GM19240 (cell line): ENCODE measurements at regions not wholly inside any gene's neighbourhood (a gene's known extent, or its start where the extent isn't known, plus 50 kb on each side); places are given as distances from the start of the nearest gene placed in this dataset.
"Not testable (repeated sequence)": the region's sequence is repeated elsewhere in the genome, so short reads cannot be mapped to it uniquely, and the experiment has no call there.

Source experiments
- DNase-seq: peaks from one replicate; pipeline ENCODE4 v3.0.0; 2011; ENCODE audit warnings: low spot score; ENCODE audit not compliant: insufficient read length

DNA sequence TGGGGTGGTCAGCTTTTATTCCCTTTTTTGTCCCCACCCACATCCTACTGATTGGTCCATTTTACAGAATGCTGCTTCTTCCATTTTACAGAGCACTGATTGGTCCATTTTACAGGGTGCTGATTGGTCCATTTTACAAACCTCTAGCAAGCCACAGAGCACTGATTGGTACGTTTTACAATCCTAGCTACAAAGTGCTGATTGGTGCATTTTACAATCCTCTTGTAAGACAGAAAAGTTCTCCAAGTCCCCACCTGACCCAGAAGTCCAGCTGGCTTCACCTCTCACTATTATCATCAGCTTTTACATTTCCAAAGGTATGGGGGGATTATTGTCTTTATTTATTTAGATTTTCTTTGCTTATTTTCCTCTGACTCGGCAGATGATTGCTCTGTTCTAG is 390.4 kb upstream of the STXBP6 start:
- not testable (repeated sequence) for DNase-seq

GRCh38 chr14:25436906-25437305 is 387.0 kb upstream of the STXBP6 start:
- no peak for DNase-seq

- DNase-seq, result no peak
These were observed 386.4 kb upstream of the STXBP6 start for GRCh38 chr14:25436288-25436875.

- no peak for DNase-seq
These were observed 381.5 kb upstream of the STXBP6 start for GRCh38 chr14:25431211-25432076.

DNA sequence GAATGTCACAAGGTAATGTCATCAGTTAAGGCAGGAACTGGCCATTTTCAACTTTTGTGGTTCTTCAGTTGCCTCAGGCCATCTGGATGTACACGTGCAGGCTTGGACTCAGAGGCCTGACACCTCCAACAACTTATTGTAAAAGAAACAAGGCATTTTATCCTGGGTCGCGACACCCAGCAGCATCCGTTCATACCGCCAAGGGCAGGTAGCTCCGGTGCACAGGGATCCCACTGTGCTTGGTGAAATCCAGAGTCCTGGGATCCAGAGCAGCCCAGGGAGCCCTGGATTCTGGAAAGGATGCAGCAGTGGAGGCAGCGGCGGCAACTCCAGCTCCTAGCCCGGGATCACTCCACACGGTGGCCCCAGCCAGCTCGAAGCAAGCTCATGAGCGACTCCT is 380.9 kb upstream of the STXBP6 start:
- DNase-seq, result no peak

DNA sequence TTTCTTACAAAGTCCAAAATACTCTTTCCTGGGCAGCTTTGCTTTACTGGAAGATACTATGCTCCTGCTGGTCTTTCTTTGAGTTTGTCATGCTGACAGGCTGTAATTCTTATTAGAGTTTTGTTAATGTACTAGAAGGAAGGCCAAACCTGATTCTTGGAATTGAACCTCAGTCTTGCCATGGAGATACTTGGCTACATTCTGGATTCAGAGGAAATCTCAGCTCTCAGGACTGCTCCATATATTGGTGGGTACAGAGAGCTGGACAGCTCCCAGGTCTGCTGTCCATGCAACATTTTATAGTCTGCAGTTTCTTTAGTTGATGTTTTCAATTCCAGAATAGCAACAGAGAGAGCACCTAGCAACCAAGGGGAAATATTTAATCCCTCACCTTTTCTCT is 363.1 kb upstream of the STXBP6 start:
- no peak for DNase-seq

DNA sequence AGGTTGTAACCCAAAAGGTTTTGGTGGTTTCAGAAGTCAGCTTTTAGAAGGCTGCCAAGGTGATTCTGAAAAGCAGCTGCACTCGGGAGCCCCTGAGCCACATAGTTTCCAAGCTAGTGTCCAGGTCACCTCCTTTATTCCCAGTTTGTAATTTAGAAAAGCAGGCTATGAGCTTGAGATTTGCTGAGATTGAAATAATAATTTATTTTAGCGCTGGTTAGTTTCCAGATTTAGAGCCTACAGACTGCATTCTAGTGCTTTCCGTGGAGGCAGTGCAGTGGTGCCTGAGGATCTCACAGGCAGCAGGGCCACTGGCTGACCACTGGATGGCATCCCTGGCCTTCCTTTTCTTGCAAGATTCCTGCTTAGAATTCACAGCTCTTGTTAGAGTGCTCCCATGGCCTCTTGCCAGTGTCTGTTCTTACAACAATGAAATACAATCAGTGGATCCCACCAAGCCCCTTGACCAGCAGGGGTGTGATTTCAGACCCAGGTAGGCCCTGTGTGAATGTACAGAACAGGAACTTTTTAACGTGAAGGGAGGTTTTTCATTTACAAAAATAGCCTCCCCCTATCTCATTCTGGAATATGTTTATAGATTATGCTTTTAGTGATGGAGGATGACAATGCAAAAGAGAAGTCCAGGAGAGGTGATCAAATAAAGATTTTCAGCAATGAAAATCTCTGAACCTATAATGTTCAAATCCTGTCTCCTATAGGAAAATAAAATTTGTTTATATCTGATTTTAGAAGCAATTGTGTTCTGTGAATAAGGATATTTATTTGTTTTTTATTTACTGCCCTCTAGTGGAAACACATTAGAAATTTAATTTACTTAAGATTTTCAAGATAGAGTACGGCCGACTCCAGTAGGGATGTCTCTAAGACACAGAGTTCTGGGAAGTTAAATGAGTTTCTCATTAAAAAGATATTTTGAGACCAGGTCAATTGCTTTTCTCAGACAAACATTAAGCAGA is 362.1 kb upstream of the STXBP6 start:
- no peak for DNase-seq

GRCh38 chr14:25406818-25407217 is 356.9 kb upstream of the STXBP6 start:
- no peak for DNase-seq

GRCh38 chr14:25400607-25401206 is 350.8 kb upstream of the STXBP6 start:
- no peak for DNase-seq

DNA sequence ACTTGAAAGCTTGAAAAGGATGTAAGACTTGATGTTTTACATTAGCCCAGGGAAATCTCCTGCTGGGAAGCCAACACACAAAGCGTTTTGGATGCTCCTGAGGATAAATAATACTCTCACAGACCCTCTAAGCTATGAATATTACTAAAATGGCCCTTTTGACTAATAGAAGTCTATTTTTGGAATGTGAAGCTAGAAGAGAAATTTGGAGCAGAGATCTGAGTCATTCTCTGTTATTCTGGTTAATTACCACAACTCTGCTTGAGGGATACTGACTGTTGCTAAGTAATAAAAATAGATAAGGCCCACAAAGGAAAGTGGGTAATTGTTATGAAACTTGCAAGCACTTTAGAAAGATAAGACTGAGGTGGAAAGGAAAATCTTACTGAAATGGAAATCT is 346.2 kb upstream of the STXBP6 start:
- no peak for DNase-seq

GRCh38 chr14:25394791-25395391 is 344.9 kb upstream of the STXBP6 start:
- DNase-seq, result no peak

- DNase-seq, result no peak
These were observed 344.4 kb upstream of the STXBP6 start for GRCh38 chr14:25394356-25394755.

GRCh38 chr14:25389948-25390347 is 340.0 kb upstream of the STXBP6 start:
- DNase-seq, result no peak

GRCh38 chr14:25381498-25381897 is 331.6 kb upstream of the STXBP6 start:
- no peak for DNase-seq

- DNase-seq, result no peak
These were observed 325.7 kb upstream of the STXBP6 start for GRCh38 chr14:25375639-25376038.

DNA sequence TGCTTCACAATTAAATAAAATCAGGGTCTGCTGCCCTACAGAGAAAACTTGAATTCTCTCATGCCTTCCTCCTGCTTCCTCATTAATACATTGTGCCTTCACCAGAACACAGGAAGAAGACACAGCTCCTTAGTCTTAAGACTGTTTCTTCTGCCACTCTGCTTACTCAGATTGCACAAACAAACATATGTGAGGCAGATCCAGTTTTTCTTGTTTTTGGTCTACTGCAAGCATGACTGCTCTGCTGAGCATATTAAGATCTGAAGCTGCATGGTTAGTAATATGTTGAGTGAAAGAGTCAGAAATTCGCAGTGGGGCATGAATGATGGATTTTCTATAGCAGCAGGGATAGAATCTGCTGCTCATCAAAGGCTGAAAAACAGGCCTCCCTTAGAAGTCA is 321.1 kb upstream of the STXBP6 start:
- DNase-seq, result no peak

DNA sequence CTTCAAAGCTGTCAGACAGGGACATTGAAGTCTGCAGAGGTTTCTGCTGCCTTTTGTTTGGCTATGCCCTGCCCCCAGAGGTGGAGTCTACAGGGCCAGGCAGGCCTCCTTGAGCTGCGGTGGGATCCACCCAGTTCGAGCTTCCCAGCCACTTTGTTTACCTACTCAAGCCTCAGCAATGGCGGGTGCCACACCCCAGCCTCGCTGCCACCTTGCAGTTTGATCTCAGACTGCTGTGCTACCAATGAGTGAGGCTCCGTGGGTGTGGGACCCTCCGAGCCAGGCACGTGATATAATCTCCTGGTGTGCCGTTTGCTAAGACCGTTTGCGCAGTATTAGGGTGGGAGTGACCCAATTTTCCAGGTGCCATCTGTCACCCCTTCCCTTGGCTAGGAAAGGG is 320.1 kb upstream of the STXBP6 start:
- DNase-seq, result not testable (repeated sequence)

GRCh38 chr14:25358330-25358729 is 308.4 kb upstream of the STXBP6 start:
- DNase-seq, result no peak

GRCh38 chr14:25351269-25351668 is 301.3 kb upstream of the STXBP6 start:
- no peak for DNase-seq

DNA sequence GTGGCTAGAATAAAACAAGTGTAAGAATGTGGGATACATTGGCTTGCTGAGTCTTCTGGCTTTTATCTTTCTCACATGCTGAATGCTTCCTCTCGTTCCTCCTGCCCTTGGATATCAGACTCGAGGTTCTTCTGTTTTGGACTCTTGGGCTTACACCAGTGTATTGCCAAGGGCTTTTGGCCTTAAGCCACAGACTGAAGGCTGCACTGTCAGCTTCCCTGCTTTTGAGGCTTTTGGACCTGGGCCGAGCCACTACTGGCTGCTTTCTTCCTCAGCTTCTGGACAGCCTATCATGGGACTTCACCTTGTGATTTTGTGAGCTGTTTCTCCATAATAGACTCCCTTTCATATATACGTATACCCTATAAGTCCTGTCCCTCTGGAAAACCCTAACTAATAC is 300.9 kb upstream of the STXBP6 start:
- no peak for DNase-seq

DNA sequence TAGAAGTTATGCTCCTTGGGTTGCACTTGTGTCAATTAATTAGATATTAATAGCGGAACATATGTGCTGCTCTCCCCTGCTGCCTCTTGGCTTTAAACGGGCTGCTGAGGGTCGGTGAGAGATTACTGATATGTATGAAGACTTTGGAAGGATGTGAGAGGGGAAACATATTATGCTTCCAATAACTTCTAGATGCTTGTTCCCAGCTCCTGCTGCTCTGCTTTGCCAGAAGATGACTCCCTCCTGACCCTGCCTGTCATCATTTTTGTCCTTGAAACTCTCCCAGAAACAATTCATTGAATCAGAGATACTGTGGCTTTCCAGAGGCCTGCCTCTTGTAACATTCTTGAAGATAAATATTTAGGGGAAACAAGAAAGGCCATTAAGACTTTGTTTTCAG is 300.1 kb upstream of the STXBP6 start:
- no peak for DNase-seq
